OCI-LY3 (cell line): ENCODE measurements at regions not wholly inside any gene's neighbourhood (a gene's known extent, or its start where the extent isn't known, plus 50 kb on each side); places are given as distances from the start of the nearest gene placed in this dataset.

Experiments used
- H2AFZ ChIP-seq: fragments of 200-600, 300-600 bp; shearing (Covaris generic); 2 replicates; pipeline ENCODE4 v1.6.0; 2014; ENCODE audit warnings: antibody characterized with exemption, low read depth, low read length
- H3K27ac ChIP-seq: fragments of 200-600, 300-600 bp; sonication (generic); 2 replicates; pipeline ENCODE4 v1.5.1; 2014; ENCODE audit warnings: mild to moderate bottlenecking, low read length, moderate library complexity, mixed read lengths
- H3K27me3 ChIP-seq: fragments of 200-600, 300-600 bp; sonication (generic); 2 replicates; pipeline ENCODE4 v1.6.1; 2014; ENCODE audit warnings: low read depth, low read length, mixed read lengths
- H3K36me3 ChIP-seq: fragments of 200-600, 300-600 bp; sonication (generic); replicated peaks from 2 replicates; pipeline ENCODE3; 2014; ENCODE audit warnings: low read depth, low read length, mixed read lengths
- H3K4me1 ChIP-seq: fragments of 300-600, 200-600 bp; sonication (generic); 2 replicates; pipeline ENCODE4 v1.6.1; 2014; ENCODE audit warnings: low read length, mixed read lengths
- H3K4me2 ChIP-seq: fragments of 200-600, 300-600 bp; sonication (generic); 2 replicates; pipeline ENCODE4 v1.6.1; 2014; ENCODE audit warnings: low read length, mixed read lengths
- H3K4me3 ChIP-seq: fragments of 300-600, 200-600 bp; sonication (generic); 2 replicates; pipeline ENCODE4 v1.5.1; 2014; ENCODE audit warnings: antibody characterized with exemption, mild to moderate bottlenecking, low read length, moderate library complexity
- H3K79me2 ChIP-seq: fragments of 300-600, 200-600 bp; shearing (Covaris generic); 2 replicates; pipeline ENCODE4 v1.6.1; 2014; ENCODE audit warnings: mild to moderate bottlenecking, low read length, mixed read lengths
- H3K9ac ChIP-seq: fragments of 300-600, 200-600 bp; shearing (Covaris generic); 2 replicates; pipeline ENCODE4 v1.6.0; 2014; ENCODE audit warnings: mild to moderate bottlenecking, low read length, moderate library complexity
- H3K9me3 ChIP-seq: fragments of 200-600, 300-600 bp; shearing (Covaris generic); 2 replicates; pipeline ENCODE4 v1.6.1; 2014; ENCODE audit warnings: low read length, mixed read lengths; ENCODE audit not compliant: insufficient read depth
- H4K20me1 ChIP-seq: fragments of 200-600, 300-600 bp; sonication (generic); 2 replicates; pipeline ENCODE4 v1.6.1; 2016; ENCODE audit warnings: low read length, mixed read lengths; ENCODE audit not compliant: insufficient read depth
- CTCF ChIP-seq: fragments of 200-600, 300-600 bp; sonication (generic); IDR thresholded peaks from 2 replicates; pipeline ENCODE4 v1.5.1; 2014; ENCODE audit warnings: antibody characterized with exemption, low read length, low read depth
- EZH2phosphoT487 ChIP-seq: fragments of 200-600 bp; shearing (Covaris generic); IDR thresholded peaks from 2 replicates; pipeline ENCODE4 v1.6.1; 2018; ENCODE audit warnings: antibody characterized with exemption, mixed run types, low read depth

DNA sequence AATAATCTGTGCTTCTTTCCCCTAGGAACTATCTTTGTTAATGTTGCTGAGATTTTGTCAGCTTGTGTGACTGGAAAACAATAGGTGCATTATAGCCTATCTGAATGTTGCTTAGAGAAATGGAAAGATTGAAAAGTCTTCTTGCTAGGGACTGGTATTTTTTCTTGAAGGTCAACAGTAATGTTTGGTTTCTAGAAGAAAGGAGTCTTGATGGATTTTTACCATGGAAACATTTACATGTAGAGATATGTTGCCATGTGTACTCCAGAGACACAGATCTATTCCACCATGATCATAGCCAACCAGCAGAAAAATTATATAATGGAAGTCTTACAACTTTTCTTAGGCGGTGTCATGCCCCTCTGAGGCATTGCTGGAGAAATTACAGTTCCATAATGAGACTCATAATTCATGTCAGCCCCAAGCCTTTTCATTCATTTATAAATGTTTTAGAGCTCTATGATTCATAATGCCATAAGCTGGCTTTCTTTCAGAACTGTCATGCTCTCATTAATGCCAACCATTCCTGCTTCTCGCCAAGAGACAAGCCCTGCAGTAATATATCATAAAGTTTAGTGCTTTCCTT lies 175.1 kb upstream of the PTPRZ1 start:
- no peak overlapping the region for H3K4me3 ChIP-seq
- no peaks in the 10 kb centered on the region for H3K9me3 ChIP-seq
- no peaks in the 10 kb centered on the region for H3K27me3 ChIP-seq
- TF ChIP-seq EZH2phosphoT487 (no peak), CTCF (no peak)
- H3K36me3 ChIP-seq, result no peaks in the 10 kb centered on the region
- H3K4me1 ChIP-seq, result no peaks in the 10 kb centered on the region
- H2AFZ ChIP-seq, result no peak overlapping the region
- H3K27ac ChIP-seq, result no peak overlapping the region
- H3K9ac ChIP-seq, result no peak overlapping the region
- H3K4me2 ChIP-seq, result no peak overlapping the region
- H3K79me2 ChIP-seq, result no peaks in the 10 kb centered on the region
- no peaks in the 10 kb centered on the region for H4K20me1 ChIP-seq

DNA sequence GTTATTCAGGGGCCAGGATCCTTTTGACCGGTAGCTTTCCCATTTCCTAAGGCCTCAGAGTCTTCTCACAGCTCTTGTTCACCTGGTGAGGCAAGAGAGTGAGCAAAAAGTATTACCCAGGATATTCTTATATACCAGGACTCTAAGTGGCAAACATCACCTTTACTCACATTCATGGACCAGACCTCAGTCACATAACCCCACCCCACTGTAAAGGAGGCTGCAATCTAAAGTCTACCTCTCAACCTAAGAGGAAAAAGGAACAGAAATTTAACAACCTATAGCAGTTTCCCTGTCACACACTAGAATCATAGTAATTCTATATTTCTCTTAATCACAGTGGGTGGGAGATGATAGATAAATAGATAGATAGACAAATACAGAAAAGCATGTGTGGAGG lies 176.0 kb upstream of the PTPRZ1 start:
- Histone ChIP-seq H3K79me2 (no peaks in the 10 kb centered on the region), H3K4me1 (no peaks in the 10 kb centered on the region), H2AFZ (no peak overlapping the region), H3K9me3 (no peaks in the 10 kb centered on the region), H3K36me3 (no peaks in the 10 kb centered on the region), H4K20me1 (no peaks in the 10 kb centered on the region), H3K4me2 (no peak overlapping the region), H3K9ac (no peak overlapping the region), H3K27me3 (no peaks in the 10 kb centered on the region), H3K4me3 (no peak overlapping the region), H3K27ac (no peak overlapping the region)
- TF ChIP-seq EZH2phosphoT487, result no peak
- no peak for TF ChIP-seq CTCF

- no peaks in the 10 kb centered on the region for H3K36me3 ChIP-seq
- no peak overlapping the region for H3K4me2 ChIP-seq
- no peaks in the 10 kb centered on the region for H3K4me1 ChIP-seq
- no peak overlapping the region for H3K9ac ChIP-seq
- H2AFZ ChIP-seq, result no peak overlapping the region
- H3K9me3 ChIP-seq, result no peaks in the 10 kb centered on the region
- H3K27me3 ChIP-seq, result no peaks in the 10 kb centered on the region
- H3K27ac ChIP-seq, result no peak overlapping the region
- no peaks in the 10 kb centered on the region for H4K20me1 ChIP-seq
- no peaks in the 10 kb centered on the region for H3K79me2 ChIP-seq
- no peak overlapping the region for H3K4me3 ChIP-seq
- TF ChIP-seq CTCF, result no peak
- no peak for TF ChIP-seq EZH2phosphoT487
Measured at GRCh38 chr7:121689749-121690148, 183.2 kb upstream of the PTPRZ1 start.

- H3K4me2 ChIP-seq, result no peak overlapping the region
- no peak for TF ChIP-seq CTCF
- TF ChIP-seq EZH2phosphoT487, result no peak
Measured at GRCh38 chr7:121681700-121682099, 191.3 kb upstream of the PTPRZ1 start.

More at GRCh38 chr7:121681700-121682099, 191.3 kb upstream of the PTPRZ1 start:
- Histone ChIP-seq H4K20me1 (no peaks in the 10 kb centered on the region), H3K4me3 (no peak overlapping the region), H3K9me3 (no peaks in the 10 kb centered on the region), H3K4me1 (no peaks in the 10 kb centered on the region), H3K27ac (no peak overlapping the region), H3K27me3 (no peaks in the 10 kb centered on the region), H3K79me2 (no peaks in the 10 kb centered on the region), H3K9ac (no peak overlapping the region), H3K36me3 (no peaks in the 10 kb centered on the region), H2AFZ (no peak overlapping the region)
